Activated CD8-positive, alpha-beta memory T cell treated with anti-CD3 and anti-CD28 coated beads, Interleukin-2, amount 50 U/mL, for 48 hours (primary cell): ENCODE measurements at regions not wholly inside any gene's neighbourhood (a gene's known extent, or its start where the extent isn't known, plus 50 kb on each side); places are given as distances from the start of the nearest gene placed in this dataset.
"Not testable (repeated sequence)": the region's sequence is repeated elsewhere in the genome, so short reads cannot be mapped to it uniquely, and the experiment has no call there.

Experiments used
- DNase-seq: peaks from one replicate; pipeline ENCODE4 v3.0.0-alpha.2; 2020

- peak; percentile 54 for DNase-seq
Observed at GRCh38 chr7:47088329-47089067, 493.4 kb downstream of the TNS3 start.

- no peak for DNase-seq
Observed at GRCh38 chr7:47087866-47088265, 494.0 kb downstream of the TNS3 start.

- DNase-seq = no peak
Observed at GRCh38 chr7:47085491-47086275, 496.2 kb downstream of the TNS3 start.

GRCh38 chr7:47083476-47084250, 498.2 kb downstream of the TNS3 start:
- DNase-seq = no peak

GRCh38 chr7:47080816-47081215, 501.1 kb downstream of the TNS3 start:
- DNase-seq = no peak

- no peak for DNase-seq
Observed at GRCh38 chr7:47078241-47078640, 503.7 kb downstream of the TNS3 start.

- DNase-seq = no peak
Observed at GRCh38 chr7:47074702-47075153, 507.2 kb downstream of the TNS3 start.

- no peak for DNase-seq
Observed at GRCh38 chr7:47073284-47073683, 508.6 kb downstream of the TNS3 start.

GRCh38 chr7:47071866-47072265, 510.0 kb downstream of the TNS3 start:
- no peak for DNase-seq

- DNase-seq = no peak
Observed at GRCh38 chr7:47069385-47070076, 512.4 kb downstream of the TNS3 start.

GRCh38 chr7:47066976-47067614, 514.8 kb downstream of the TNS3 start:
- DNase-seq = no peak

GRCh38 chr7:47056731-47057130, 525.2 kb downstream of the TNS3 start:
- DNase-seq = no peak

GRCh38 chr7:47052541-47053208, 529.2 kb downstream of the TNS3 start:
- not testable (repeated sequence) for DNase-seq

GRCh38 chr7:47049234-47049774, 532.6 kb downstream of the TNS3 start:
- no peak for DNase-seq

- DNase-seq = no peak
Observed at GRCh38 chr7:47047384-47047783, 534.5 kb downstream of the TNS3 start.

GRCh38 chr7:47046949-47047348, 535.0 kb downstream of the TNS3 start:
- DNase-seq = no peak

- no peak for DNase-seq
Observed at GRCh38 chr7:47045207-47046051, 536.5 kb downstream of the TNS3 start.

- DNase-seq = no peak
Observed at GRCh38 chr7:47044625-47045024, 537.3 kb downstream of the TNS3 start.

- no peak for DNase-seq
Observed at GRCh38 chr7:47043304-47043703, 538.6 kb downstream of the TNS3 start.

- DNase-seq = no peak
Observed at GRCh38 chr7:47042669-47043068, 539.2 kb downstream of the TNS3 start.
